B cell (primary cell): ENCODE measurements at regions not wholly inside any gene's neighbourhood (a gene's known extent, or its start where the extent isn't known, plus 50 kb on each side); places are given as distances from the start of the nearest gene placed in this dataset.

Source experiments
- ATAC-seq: fragments of 200-7000 bp; cut with Tn5 transposase; one replicate; pipeline ENCODE4 v1.10.0; 2021; ENCODE audit warnings: low read depth, mild to moderate bottlenecking, moderate number of reproducible peaks, moderate library complexity
- CTCF ChIA-PET: fragments of 350-600 bp; sonication (Branson Sonifier 250); formaldehyde crosslinking; loops from one replicate; lab custom pipeline; 2021; ENCODE audit warnings: antibody characterized with exemption, inconsistent platforms; lab: Charles Lee
- POLR2A ChIA-PET: fragments of 350-600 bp; sonication (Branson Sonifier 250); formaldehyde crosslinking; loops from one replicate; lab custom pipeline; 2021; ENCODE audit warnings: antibody characterized with exemption; lab: Charles Lee
- DNase-seq: peaks from one replicate; pipeline ENCODE4 v3.0.0; 2013
- H2AFZ ChIP-seq: 2 replicates; pipeline ENCODE4 v1.6.1; 2012; ENCODE audit warnings: mild to moderate bottlenecking, low read depth, low read length; ENCODE audit not compliant: insufficient read depth, poor library complexity, severe bottlenecking
- H3K27ac ChIP-seq, 2 donors: 1 replicate in 1 of 2; 2 replicates in 1 of 2; pipeline ENCODE4 v1.5.1; 2012 to 2013; ENCODE audit warnings: low read length in 2 of 2, mild to moderate bottlenecking in 2 of 2, moderate library complexity in 1 of 2
- H3K27me3 ChIP-seq, 4 experiments: fragments of 200-600 bp in 1 of 4; sonication (generic) in 1 of 4; replicated peaks in 1 of 4; 1 replicate in 2 of 4; 2 replicates in 2 of 4; pipeline versions ENCODE4 v1.6.1 to v1.7.0; 2013 to 2016; ENCODE audit warnings: low read length in 3 of 4, mild to moderate bottlenecking in 2 of 4, mixed read lengths in 1 of 4, moderate library complexity in 1 of 4; ENCODE audit not compliant: insufficient read depth in 4 of 4, control insufficient read depth in 3 of 4; ENCODE audit errors: control extremely low read depth in 1 of 4
- H3K36me3 ChIP-seq, 2 experiments: replicated peaks in 1 of 2; 1 replicate in 1 of 2; 2 replicates in 1 of 2; pipeline versions ENCODE4 v1.6.1 to v1.7.1; 2013; ENCODE audit warnings: low read length in 1 of 2; ENCODE audit not compliant: insufficient read depth in 2 of 2, control insufficient read depth in 1 of 2; ENCODE audit errors: control extremely low read depth in 1 of 2, extremely low read depth in 1 of 2
- H3K4me1 ChIP-seq, 2 donors: fragments of 200-600 bp in 1 of 2; sonication (generic) in 1 of 2; 1 replicate in 1 of 2; 2 replicates in 1 of 2; pipeline versions ENCODE4 v1.5.1 to v1.6.1; 2013 to 2017; ENCODE audit warnings: low read length in 2 of 2; ENCODE audit not compliant: control insufficient read depth in 2 of 2, insufficient read depth in 2 of 2
- H3K4me2 ChIP-seq: replicated peaks from 2 replicates; pipeline ENCODE3; 2012; ENCODE audit warnings: mild to moderate bottlenecking, low read depth, low read length; ENCODE audit not compliant: poor library complexity, severe bottlenecking
- H3K4me3 ChIP-seq, 5 experiments: fragments of 200-600 bp in 1 of 5; sonication (generic) in 1 of 5; 1 replicate in 3 of 5; 2 replicates in 2 of 5; pipeline versions ENCODE4 v1.5.1 to v1.7.0; 2011 to 2016; ENCODE audit warnings: low read length in 4 of 5, mild to moderate bottlenecking in 4 of 5, low read depth in 2 of 5, control low read depth in 1 of 5, moderate library complexity in 1 of 5; ENCODE audit not compliant: insufficient read depth in 1 of 5; ENCODE audit errors: control extremely low read depth in 1 of 5, extremely low read depth in 1 of 5
- H3K79me2 ChIP-seq: fragments of 200-600 bp; sonication (generic); one replicate; pipeline ENCODE4 v1.6.0; 2016; ENCODE audit warnings: low read length; ENCODE audit not compliant: control insufficient read depth, insufficient read depth
- H3K9ac ChIP-seq: fragments of 200-600 bp; sonication (generic); 2 replicates; pipeline ENCODE4 v1.6.1; 2017; ENCODE audit warnings: mild to moderate bottlenecking, low read length, moderate library complexity
- H3K9me3 ChIP-seq, 3 donors: one replicate each; pipeline versions ENCODE4 v1.6.1 to v1.7.1; 2013; ENCODE audit warnings: low read length in 2 of 3; ENCODE audit not compliant: control insufficient read depth in 2 of 3, insufficient read depth in 1 of 3; ENCODE audit errors: control extremely low read depth in 1 of 3
- H4K20me1 ChIP-seq: 2 replicates; pipeline ENCODE4 v1.6.0; 2012; ENCODE audit warnings: mild to moderate bottlenecking, low read length; ENCODE audit not compliant: insufficient read depth, control insufficient read depth, poor library complexity, severe bottlenecking
- H3K27ac Mint-ChIP-seq: one replicate; pipeline ENCODE4 v1.8.0; 2021; ENCODE audit warnings: mixed read lengths
- H3K27me3 Mint-ChIP-seq: one replicate; pipeline ENCODE4 v1.8.0; 2021; ENCODE audit warnings: mixed read lengths
- H3K4me1 Mint-ChIP-seq: one replicate; pipeline ENCODE4 v1.8.0; 2021; ENCODE audit warnings: mixed read lengths
- H3K4me3 Mint-ChIP-seq: one replicate; pipeline ENCODE4 v1.8.0; 2021; ENCODE audit warnings: mixed read lengths
- H3K9me3 Mint-ChIP-seq: one replicate; pipeline ENCODE4 v1.8.0; 2022; ENCODE audit warnings: mixed read lengths; ENCODE audit not compliant: insufficient read depth
- EZH2 ChIP-seq: IDR thresholded peaks from 2 replicates; pipeline ENCODE4 v1.6.1; 2012; ENCODE audit warnings: borderline replicate concordance, low read depth, mild to moderate bottlenecking, moderate library complexity, low read length; ENCODE audit not compliant: insufficient read depth, poor library complexity, severe bottlenecking
- WGBS: methylation state at CpG from one replicate; pipeline ENCODE4 v1.1.5; 2013; ENCODE audit warnings: missing lambda C conversion rate; ENCODE audit not compliant: insufficient coverage; 5-methylcytosine and 5-hydroxymethylcytosine counted together
- intact Hi-C: fragments of 100-400 bp; cut with micrococcal nuclease; formaldehyde crosslinking; loops from one replicate; pipeline ENCODE4 v1.10.0; 2022
- TF ChIP-seq, protein P1 (sequence below): fragments of 200-600 bp; IDR thresholded peaks from one replicate; pipeline ENCODE4 v1.8.0; 2022; ENCODE audit warnings: antibody characterized with exemption, mild to moderate bottlenecking

- no peaks in the 10 kb centered on the region for H4K20me1 ChIP-seq
- no CpG with 5 or more reads among the region's 1 CpG for WGBS
- no peak overlapping the region for H3K4me3 ChIP-seq
- TF ChIP-seq EZH2 = no peak
- TF ChIP-seq, protein P1, sequence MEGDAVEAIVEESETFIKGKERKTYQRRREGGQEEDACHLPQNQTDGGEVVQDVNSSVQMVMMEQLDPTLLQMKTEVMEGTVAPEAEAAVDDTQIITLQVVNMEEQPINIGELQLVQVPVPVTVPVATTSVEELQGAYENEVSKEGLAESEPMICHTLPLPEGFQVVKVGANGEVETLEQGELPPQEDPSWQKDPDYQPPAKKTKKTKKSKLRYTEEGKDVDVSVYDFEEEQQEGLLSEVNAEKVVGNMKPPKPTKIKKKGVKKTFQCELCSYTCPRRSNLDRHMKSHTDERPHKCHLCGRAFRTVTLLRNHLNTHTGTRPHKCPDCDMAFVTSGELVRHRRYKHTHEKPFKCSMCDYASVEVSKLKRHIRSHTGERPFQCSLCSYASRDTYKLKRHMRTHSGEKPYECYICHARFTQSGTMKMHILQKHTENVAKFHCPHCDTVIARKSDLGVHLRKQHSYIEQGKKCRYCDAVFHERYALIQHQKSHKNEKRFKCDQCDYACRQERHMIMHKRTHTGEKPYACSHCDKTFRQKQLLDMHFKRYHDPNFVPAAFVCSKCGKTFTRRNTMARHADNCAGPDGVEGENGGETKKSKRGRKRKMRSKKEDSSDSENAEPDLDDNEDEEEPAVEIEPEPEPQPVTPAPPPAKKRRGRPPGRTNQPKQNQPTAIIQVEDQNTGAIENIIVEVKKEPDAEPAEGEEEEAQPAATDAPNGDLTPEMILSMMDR = no peak
- no peak for ATAC-seq
- peaks cover 4 to 8% of the 10 kb centered on the region in 2 donors for H3K4me1 ChIP-seq
- no peak overlapping the region for H3K4me2 ChIP-seq
- CTCF ChIA-PET = no interaction called here
- peaks cover 0 to 5% (median 3%) of the 10 kb centered on the region in 4 experiments for H3K27me3 ChIP-seq
- H3K4me1 Mint-ChIP-seq = peaks cover 8% of the 10 kb centered on the region
- H2AFZ ChIP-seq = no peak overlapping the region
- peaks cover 0 to 9% (median 0%) of the 10 kb centered on the region in 3 donors for H3K9me3 ChIP-seq
- no peaks in the 10 kb centered on the region for H3K36me3 ChIP-seq
- POLR2A ChIA-PET = no interaction called here
- intact Hi-C loops = no loop called here
- H3K9ac ChIP-seq = no peak overlapping the region
- no peak overlapping the region for H3K27ac ChIP-seq
- no peak overlapping the region for H3K27ac Mint-ChIP-seq
- H3K9me3 Mint-ChIP-seq = no peaks in the 10 kb centered on the region
- H3K79me2 ChIP-seq = no peaks in the 10 kb centered on the region
- DNase-seq = no peak
- H3K4me3 Mint-ChIP-seq = no peak overlapping the region
- peaks cover 10% of the 10 kb centered on the region for H3K27me3 Mint-ChIP-seq
Observed at GRCh38 chr13:99120751-99121150, 79.9 kb upstream of the UBAC2 start.

DNA sequence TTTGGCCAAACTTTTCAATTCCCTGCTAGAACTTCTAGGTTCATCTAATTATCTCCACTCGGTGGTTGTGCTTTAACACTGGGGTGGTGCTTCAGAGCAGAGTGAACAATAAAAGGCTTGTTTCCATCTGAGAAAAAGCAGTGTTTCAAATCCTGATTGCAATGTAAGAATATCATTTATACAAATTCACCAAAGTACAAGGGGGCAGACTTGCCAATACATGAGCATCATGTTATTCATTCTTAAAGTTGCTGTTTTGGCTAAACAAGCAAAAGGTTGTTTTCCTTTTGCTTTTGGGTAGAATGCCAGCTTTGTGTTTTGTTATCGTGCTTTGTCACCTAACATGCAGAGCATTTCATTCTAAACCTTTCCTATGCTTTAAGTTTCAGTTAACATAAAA lies 78.5 kb upstream of the UBAC2 start:
- H3K4me1 ChIP-seq = peaks cover 4 to 8% of the 10 kb centered on the region in 2 donors
- peaks cover 8% of the 10 kb centered on the region for H3K4me1 Mint-ChIP-seq
- H3K9ac ChIP-seq = no peak overlapping the region
- POLR2A ChIA-PET = no interaction called here
- H3K79me2 ChIP-seq = no peaks in the 10 kb centered on the region
- no peaks in the 10 kb centered on the region for H3K9me3 Mint-ChIP-seq
- no peak overlapping the region for H2AFZ ChIP-seq
- TF ChIP-seq, protein P1 = no peak
- TF ChIP-seq EZH2 = no peak
- no peak for ATAC-seq
- CTCF ChIA-PET = no interaction called here
- H3K4me3 Mint-ChIP-seq = no peak overlapping the region
- H3K27ac ChIP-seq = no peak overlapping the region
- H3K4me3 ChIP-seq = no peak overlapping the region
- WGBS = no CpG with 5 or more reads among the region's 2 CpGs
- H3K27me3 Mint-ChIP-seq = peaks cover 10% of the 10 kb centered on the region
- H3K36me3 ChIP-seq = no peaks in the 10 kb centered on the region
- no peak overlapping the region for H3K27ac Mint-ChIP-seq
- H3K4me2 ChIP-seq = no peak overlapping the region
- no peak for DNase-seq
- peaks cover 0 to 9% (median 0%) of the 10 kb centered on the region in 3 donors for H3K9me3 ChIP-seq
- no peaks in the 10 kb centered on the region for H4K20me1 ChIP-seq
- H3K27me3 ChIP-seq = peaks cover 0 to 10% (median 3%) of the 10 kb centered on the region in 4 experiments
- intact Hi-C loops = no loop called here
